ENCODE measurements at regions not wholly inside any gene's neighbourhood (a gene's known extent, or its start where the extent isn't known, plus 50 kb on each side); places are given as distances from the start of the nearest gene placed in this dataset.

- Histone ChIP-seq H3K36me3 (ENCODE audit: control insufficient read depth, insufficient read depth, low read length) (no peaks in the 10 kb centered on the region), H3K4me3 (ENCODE audit: low read depth, low read length) (no peak overlapping the region), H3K27me3 (ENCODE audit: control insufficient read depth, insufficient read depth, low read length) (no peaks in the 10 kb centered on the region)
- no peak for TF ChIP-seq CTCF (IDR thresholded peaks at IDR 0.05; ENCODE audit: insufficient read depth, low read length, severe bottlenecking)
- FAIRE-seq = no peak
- DNase-seq (ENCODE audit: low read depth) = no peak
Measured at GRCh38 chr3:173253471-173253870, 112.4 kb upstream of the SPATA16 start.

GRCh38 chr3:173249457-173249856, 108.4 kb upstream of the SPATA16 start:
- TF ChIP-seq CTCF (IDR thresholded peaks at IDR 0.05; ENCODE audit: insufficient read depth, low read length, severe bottlenecking) = no peak
- no peak overlapping the region for H3K4me3 ChIP-seq (ENCODE audit: low read depth, low read length)
- DNase-seq (ENCODE audit: low read depth) (no peak), FAIRE-seq (no peak)
- no peaks in the 10 kb centered on the region for H3K27me3 ChIP-seq (ENCODE audit: control insufficient read depth, insufficient read depth, low read length)
- H3K36me3 ChIP-seq (ENCODE audit: control insufficient read depth, insufficient read depth, low read length) = no peaks in the 10 kb centered on the region

GRCh38 chr3:173241727-173242126, 100.7 kb upstream of the SPATA16 start:
- no peak overlapping the region for H3K4me3 ChIP-seq (ENCODE audit: low read depth, low read length)
- H3K27me3 ChIP-seq (ENCODE audit: control insufficient read depth, insufficient read depth, low read length) = no peaks in the 10 kb centered on the region
- H3K36me3 ChIP-seq (ENCODE audit: control insufficient read depth, insufficient read depth, low read length) = no peaks in the 10 kb centered on the region
- FAIRE-seq = no peak
- DNase-seq (ENCODE audit: low read depth) = no peak
- no peak for TF ChIP-seq CTCF (IDR thresholded peaks at IDR 0.05; ENCODE audit: insufficient read depth, low read length, severe bottlenecking)

GRCh38 chr3:173238091-173238490, 97.1 kb upstream of the SPATA16 start:
- no peaks in the 10 kb centered on the region for H3K36me3 ChIP-seq (ENCODE audit: control insufficient read depth, insufficient read depth, low read length)
- H3K4me3 ChIP-seq (ENCODE audit: low read depth, low read length) = no peak overlapping the region
- TF ChIP-seq CTCF (IDR thresholded peaks at IDR 0.05; ENCODE audit: insufficient read depth, low read length, severe bottlenecking) = no peak
- DNase-seq (ENCODE audit: low read depth) (no peak), FAIRE-seq (no peak)
- H3K27me3 ChIP-seq (ENCODE audit: control insufficient read depth, insufficient read depth, low read length) = no peaks in the 10 kb centered on the region

GRCh38 chr3:173225351-173225750, 84.3 kb upstream of the SPATA16 start:
- DNase-seq (ENCODE audit: low read depth) (no peak), FAIRE-seq (no peak)
- no peak for TF ChIP-seq CTCF (IDR thresholded peaks at IDR 0.05; ENCODE audit: insufficient read depth, low read length, severe bottlenecking)
- no peaks in the 10 kb centered on the region for H3K27me3 ChIP-seq (ENCODE audit: control insufficient read depth, insufficient read depth, low read length)
- H3K36me3 ChIP-seq (ENCODE audit: control insufficient read depth, insufficient read depth, low read length) = no peaks in the 10 kb centered on the region
- no peak overlapping the region for H3K4me3 ChIP-seq (ENCODE audit: low read depth, low read length)

- FAIRE-seq = no peak
- H3K27me3 ChIP-seq (ENCODE audit: control insufficient read depth, insufficient read depth, low read length) = no peaks in the 10 kb centered on the region
Measured at GRCh38 chr3:173221010-173221409, 80.0 kb upstream of the SPATA16 start.

More at GRCh38 chr3:173221010-173221409, 80.0 kb upstream of the SPATA16 start:
- TF ChIP-seq CTCF (IDR thresholded peaks at IDR 0.05; ENCODE audit: insufficient read depth, low read length, severe bottlenecking) = peak; percentile 27
- Histone ChIP-seq H3K36me3 (ENCODE audit: control insufficient read depth, insufficient read depth, low read length) (no peaks in the 10 kb centered on the region), H3K4me3 (ENCODE audit: low read depth, low read length) (no peak overlapping the region)
- peak; percentile 8 for DNase-seq (ENCODE audit: low read depth)
